HG02884 (cell line): ENCODE measurements at regions not wholly inside any gene's neighbourhood (a gene's known extent, or its start where the extent isn't known, plus 50 kb on each side); places are given as distances from the start of the nearest gene placed in this dataset.
A peak's percentile ranks its signal among the peaks of the same experiment; 100 is the strongest.

ENCODE experiments used
- ATAC-seq: cut with Tn5 transposase; IDR thresholded peaks from one replicate; pipeline ENCODE4 v1.9.1; 2021; ENCODE audit warnings: mild to moderate bottlenecking, moderate library complexity; ENCODE audit not compliant: unreplicated experiment

GRCh38 chr18:64449434-64449833 is 300.5 kb upstream of the LINC00305 start:
- ATAC-seq: no peak

DNA sequence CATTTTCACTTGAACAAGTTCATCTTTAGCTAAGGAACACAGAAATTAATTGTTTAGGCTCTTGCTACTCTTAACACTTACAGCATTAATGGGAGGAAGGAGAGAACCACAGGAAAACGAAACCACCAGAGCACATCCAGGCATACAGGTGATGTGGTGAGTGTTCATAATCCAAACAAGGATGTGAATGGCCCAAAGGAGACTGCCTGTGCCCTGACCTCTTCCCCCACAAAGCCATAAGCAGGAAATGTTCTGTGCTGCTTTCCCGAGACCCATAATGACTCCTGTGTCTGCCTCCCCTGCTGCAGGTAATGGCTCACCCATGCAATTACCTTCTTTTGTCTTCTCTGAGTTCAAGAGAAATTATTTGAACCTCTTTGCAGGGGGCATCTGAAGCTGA is 295.9 kb upstream of the LINC00305 start:
- ATAC-seq: no peak

DNA sequence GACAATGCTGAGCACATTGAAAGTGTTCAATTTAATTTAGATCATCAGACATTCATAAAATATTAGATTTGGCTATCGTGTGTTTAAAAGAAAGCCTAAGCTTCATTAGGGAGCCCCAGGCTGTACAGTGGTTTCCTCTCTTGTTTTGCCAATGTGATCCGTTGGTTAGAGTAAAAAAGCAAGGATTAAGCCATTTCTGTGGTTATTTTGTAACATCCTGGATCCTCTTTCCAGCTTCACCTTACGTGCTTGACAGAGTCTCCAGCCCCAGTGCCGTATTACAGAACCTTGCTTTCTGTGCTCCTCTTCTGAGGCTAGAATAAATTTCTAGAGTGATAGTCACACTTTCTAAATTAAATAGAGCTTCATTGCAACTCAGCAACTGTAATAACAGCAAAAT is 289.3 kb upstream of the LINC00305 start:
- ATAC-seq: no peak

DNA sequence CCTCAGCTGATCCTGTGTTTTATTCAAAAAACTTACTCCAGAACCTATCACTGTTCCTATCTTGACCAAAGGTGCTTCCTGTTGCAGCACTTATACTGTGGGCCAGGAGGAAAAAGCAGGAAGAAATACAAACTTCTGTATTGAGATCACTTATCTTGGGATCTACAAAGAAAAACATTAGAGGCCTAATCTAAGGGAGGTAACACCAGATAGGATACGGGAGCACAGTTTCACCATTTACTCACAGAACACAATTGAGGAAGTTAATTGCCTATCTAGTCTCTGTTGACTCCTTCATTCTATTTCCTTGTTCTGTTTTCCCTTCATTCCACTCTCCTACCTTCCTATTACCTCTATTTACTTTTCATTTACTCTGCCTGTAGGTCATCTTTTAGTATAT is 287.2 kb upstream of the LINC00305 start:
- no peak for ATAC-seq

DNA sequence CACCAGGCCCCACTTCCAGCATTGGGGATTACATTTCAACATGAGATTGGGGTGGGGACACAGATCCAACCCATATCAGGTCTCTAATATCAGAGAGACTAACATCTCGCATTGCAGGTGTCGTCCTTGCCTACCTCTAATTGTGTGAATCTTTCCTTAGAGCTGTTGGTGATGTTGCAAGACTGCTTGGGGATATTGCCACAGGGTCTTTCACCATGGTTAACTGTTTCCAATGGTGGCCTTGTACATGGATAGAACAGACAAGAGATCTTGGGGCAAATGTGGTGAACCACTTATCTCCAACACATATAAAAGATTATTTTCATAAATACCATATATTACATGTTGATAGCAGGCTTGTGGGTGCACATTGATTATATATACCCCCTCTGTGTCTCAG is 270.3 kb upstream of the LINC00305 start:
- ATAC-seq: no peak

DNA sequence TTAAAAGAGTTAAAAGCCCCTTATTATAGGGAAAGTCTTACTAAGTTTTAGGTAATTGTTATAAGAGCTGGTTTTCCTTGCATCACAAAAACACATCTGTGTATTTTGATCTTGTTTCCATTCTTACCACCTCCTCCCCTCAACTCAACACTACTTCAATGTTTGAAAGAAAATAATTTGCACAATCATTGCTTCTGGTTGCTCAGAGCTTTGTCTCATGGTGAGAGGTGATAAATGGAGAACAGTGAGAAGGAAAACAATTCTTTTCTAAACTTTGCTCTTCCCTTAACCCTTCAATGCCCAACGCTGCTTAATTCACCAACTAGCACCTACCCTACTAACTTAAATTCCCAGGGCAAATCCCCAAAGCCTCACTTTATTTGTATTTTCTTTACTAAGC is 268.1 kb upstream of the LINC00305 start:
- no peak for ATAC-seq

DNA sequence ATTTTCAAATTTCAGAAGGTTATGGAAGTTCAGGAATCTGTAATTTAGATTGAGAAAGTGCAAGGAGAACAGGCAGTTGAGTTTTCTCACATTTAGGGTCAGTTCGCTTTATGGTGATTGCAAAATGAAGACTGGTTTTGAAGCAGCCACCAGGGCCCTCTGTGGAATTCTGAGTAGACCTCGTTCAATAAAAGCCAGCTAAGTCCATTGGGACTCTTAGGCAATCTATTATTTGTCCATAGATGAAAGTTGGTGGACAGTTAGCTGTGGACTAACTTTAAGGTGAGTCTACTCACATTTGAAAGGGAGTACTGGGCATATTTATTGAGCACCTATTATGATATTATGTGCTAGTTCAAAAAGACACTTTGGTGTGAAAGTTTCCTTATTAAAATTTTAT is 266.3 kb upstream of the LINC00305 start:
- no peak for ATAC-seq

- no peak for ATAC-seq
These were observed 261.8 kb upstream of the LINC00305 start for GRCh38 chr18:64410685-64411084.

GRCh38 chr18:64409511-64409910 is 260.6 kb upstream of the LINC00305 start:
- no peak for ATAC-seq

DNA sequence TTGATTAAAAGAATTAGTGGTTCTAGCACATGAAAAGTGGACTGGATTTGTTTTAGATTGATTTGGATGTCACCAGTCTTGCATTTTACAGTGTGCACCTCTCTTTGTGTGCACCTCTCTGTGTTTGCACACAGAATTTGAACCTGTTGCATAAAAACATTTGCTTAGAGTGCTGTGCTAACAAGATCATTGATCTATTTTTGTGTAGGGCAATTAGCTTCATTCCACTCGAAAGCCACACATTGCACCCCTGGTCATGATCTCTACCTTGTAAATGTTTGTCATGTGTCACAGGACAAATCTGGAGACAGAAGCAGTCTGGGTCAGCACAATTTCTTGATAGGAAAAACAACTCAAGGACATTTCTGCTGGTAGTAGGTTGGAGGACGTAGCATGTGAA is 258.7 kb upstream of the LINC00305 start:
- no peak for ATAC-seq

- no peak for ATAC-seq
These were observed 256.3 kb upstream of the LINC00305 start for GRCh38 chr18:64405161-64405560.

GRCh38 chr18:64403784-64404503 is 255.1 kb upstream of the LINC00305 start:
- peak; percentile 61 for ATAC-seq

GRCh38 chr18:64402636-64403035 is 253.7 kb upstream of the LINC00305 start:
- no peak for ATAC-seq

GRCh38 chr18:64401268-64402060 is 252.6 kb upstream of the LINC00305 start:
- no peak for ATAC-seq

GRCh38 chr18:64399566-64399965 is 250.7 kb upstream of the LINC00305 start:
- no peak for ATAC-seq

DNA sequence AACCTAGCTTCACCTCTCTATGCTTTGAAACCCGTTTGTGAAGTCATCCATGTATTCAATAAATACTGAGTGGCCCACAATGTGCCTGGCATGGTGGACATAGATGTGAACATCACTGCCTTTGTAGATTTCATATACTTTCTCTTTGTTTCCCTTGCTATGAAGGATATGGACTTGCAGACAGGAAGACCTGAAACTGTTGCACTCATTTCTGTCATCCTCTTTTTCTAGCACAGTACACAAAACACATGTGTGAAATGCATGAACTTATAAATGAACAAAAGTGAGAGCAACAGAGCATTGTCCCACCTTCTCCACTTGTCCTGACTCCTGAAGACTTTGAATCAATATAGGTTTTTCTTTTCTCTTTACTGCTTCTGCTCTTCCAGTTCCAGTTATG is 249.4 kb upstream of the LINC00305 start:
- peak; percentile 50 for ATAC-seq

GRCh38 chr18:64392202-64392601 is 243.3 kb upstream of the LINC00305 start:
- no peak for ATAC-seq

DNA sequence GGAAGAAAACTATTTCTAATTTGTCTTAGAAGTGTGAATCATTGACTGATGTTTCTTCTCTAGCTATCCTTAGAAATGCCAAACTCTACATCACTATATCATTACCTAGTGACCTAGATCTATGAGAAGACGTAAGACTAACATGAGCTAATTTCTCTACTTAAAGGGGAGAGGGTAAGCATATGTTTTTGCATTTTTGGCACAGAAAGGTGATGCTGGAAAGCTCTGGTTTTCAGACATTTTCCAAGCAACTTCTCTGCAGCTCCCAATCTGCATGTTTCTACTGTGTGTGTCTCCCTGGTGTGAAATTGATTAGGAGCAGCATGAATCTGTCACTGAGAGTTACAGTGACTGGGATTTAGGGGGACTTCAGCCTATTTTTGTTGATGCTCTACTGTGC is 235.2 kb upstream of the LINC00305 start:
- no peak for ATAC-seq

- peak; percentile 98 for ATAC-seq
These were observed 231.2 kb upstream of the LINC00305 start for GRCh38 chr18:64380117-64380516.

DNA sequence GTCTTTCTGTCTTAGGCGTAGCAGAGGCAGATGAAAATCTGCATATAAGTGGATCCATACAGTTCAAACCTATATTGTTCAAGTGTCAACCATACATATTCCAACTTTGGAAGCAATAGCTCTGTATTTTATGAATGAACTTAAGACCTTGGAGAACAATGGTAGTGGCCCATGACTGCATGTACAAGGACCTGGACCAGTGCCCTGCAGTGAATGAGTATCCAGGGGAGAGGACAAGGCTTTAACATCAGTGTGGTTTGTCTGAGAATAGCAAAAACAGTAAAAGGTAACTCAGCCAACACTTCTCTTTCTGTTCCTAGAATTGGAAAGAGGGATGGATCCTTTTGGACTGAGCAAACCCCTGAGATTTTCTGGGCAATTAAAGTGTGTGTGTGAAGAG is 230.8 kb upstream of the LINC00305 start:
- peak; percentile 28 for ATAC-seq

- ATAC-seq: no peak
These were observed 228.6 kb upstream of the LINC00305 start for GRCh38 chr18:64377446-64377845.

DNA sequence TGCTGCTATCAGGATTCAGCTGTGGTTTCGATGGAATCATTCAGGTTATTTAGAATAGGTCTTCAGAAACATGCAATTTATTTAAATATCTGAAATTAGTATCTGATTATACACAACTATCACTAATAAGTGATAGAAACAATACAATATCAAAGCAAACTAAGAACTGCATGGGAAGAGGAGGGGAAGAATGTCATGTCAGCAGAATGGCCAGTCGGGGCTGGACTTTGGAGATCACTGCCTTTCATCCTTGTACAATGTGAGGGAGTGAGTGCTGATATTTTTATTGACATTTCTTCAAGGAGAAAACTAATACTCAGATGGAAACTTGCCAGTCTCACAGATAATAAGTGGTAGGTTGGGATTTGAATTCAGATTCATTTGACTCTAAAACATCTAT is 224.0 kb upstream of the LINC00305 start:
- no peak for ATAC-seq
